Lower leg skin (tissue), 4 donors: ENCODE measurements at regions not wholly inside any gene's neighbourhood (a gene's known extent, or its start where the extent isn't known, plus 50 kb on each side); places are given as distances from the start of the nearest gene placed in this dataset.

Experiments
- DNase-seq, 2 donors: peaks; one replicate each; pipeline ENCODE4 v3.0.0-alpha.2; 2019; ENCODE audit warnings: low spot score in 2 of 2
- H3K4me3 ChIP-seq: fragments of 200-600 bp; sonication (generic); 2 replicates; pipeline ENCODE4 v1.5.1; 2017; ENCODE audit warnings: mild to moderate bottlenecking, low read depth; ENCODE audit not compliant: poor library complexity, severe bottlenecking
- POLR2A ChIP-seq, 2 donors: fragments of 450-650 bp; IDR thresholded peaks; one replicate each; pipeline ENCODE4 v1.6.1; 2016 to 2017; ENCODE audit warnings: antibody characterized with exemption in 2 of 2, mild to moderate bottlenecking in 1 of 2, moderate library complexity in 1 of 2
- WGBS, 2 donors: methylation state at CpG; one replicate each; pipeline ENCODE4 v1.1.5; 2018; 5-methylcytosine and 5-hydroxymethylcytosine counted together
- intact Hi-C: fragments of 100-400 bp; cut with DNase I; formaldehyde crosslinking; loops from one replicate; pipeline ENCODE4 v1.15.0; 2023; ENCODE audit warnings: low total_unique reads
- TF ChIP-seq, protein P1 (sequence below), 3 donors: fragments of 450-650 bp; IDR thresholded peaks; one replicate each; pipeline ENCODE4 v1.5.1; 2016; ENCODE audit warnings: antibody characterized with exemption in 3 of 3, mild to moderate bottlenecking in 3 of 3, moderate library complexity in 2 of 3

DNA sequence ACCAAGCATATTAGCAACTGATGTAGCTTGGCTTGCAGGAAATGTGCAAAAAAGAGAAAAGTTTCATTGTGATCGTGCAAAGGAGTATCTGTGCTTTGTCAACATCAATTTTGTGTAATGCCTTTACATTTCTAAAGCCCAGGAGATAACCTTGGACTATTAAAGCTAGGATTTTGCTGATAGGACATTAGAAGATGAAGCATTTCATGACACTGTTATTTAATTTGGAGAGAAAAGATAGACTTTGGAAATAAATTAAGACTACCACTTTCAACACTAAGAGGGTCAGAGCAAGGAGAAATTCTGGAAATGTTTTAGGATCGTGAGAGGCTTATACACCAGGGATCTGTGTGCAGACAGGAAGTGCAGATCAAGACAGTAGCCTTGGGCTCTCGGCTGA, 120.6 kb upstream of the MID1 start:
- TF ChIP-seq, protein P1, sequence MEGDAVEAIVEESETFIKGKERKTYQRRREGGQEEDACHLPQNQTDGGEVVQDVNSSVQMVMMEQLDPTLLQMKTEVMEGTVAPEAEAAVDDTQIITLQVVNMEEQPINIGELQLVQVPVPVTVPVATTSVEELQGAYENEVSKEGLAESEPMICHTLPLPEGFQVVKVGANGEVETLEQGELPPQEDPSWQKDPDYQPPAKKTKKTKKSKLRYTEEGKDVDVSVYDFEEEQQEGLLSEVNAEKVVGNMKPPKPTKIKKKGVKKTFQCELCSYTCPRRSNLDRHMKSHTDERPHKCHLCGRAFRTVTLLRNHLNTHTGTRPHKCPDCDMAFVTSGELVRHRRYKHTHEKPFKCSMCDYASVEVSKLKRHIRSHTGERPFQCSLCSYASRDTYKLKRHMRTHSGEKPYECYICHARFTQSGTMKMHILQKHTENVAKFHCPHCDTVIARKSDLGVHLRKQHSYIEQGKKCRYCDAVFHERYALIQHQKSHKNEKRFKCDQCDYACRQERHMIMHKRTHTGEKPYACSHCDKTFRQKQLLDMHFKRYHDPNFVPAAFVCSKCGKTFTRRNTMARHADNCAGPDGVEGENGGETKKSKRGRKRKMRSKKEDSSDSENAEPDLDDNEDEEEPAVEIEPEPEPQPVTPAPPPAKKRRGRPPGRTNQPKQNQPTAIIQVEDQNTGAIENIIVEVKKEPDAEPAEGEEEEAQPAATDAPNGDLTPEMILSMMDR (IDR thresholded peaks at IDR 0.05): no peak
- no peak for TF ChIP-seq POLR2A (IDR thresholded peaks at IDR 0.05)
- no peak for DNase-seq
- 47 to 48% methylated on average over 3 of the region's 3 CpGs for WGBS, 2 donors
- intact Hi-C loops: no loop called here
- no peak overlapping the region for H3K4me3 ChIP-seq

DNA sequence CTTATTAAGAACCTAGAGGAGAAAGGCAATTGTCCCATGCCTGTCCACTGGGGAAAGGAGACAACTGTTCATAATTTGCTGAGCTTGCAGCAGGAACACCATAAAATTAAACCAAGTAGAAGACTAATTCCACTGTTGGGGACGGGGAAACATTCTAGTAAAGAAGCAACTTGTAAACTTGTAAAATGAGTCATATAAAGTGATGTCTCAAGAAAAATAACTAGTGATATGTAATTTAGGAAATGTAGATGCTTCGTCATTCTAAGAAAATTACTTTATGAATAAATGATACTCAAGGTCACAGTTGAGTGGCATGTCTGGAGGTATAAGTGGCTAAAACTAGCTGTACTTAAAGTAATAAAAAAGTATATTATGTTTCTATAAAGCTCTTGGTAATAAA, 121.2 kb upstream of the MID1 start:
- intact Hi-C loops: no loop called here
- no peak for DNase-seq
- 60 to 67% methylated on average over 2 of the region's 2 CpGs for WGBS, 2 donors
- H3K4me3 ChIP-seq: no peak overlapping the region
- TF ChIP-seq POLR2A (IDR thresholded peaks at IDR 0.05): no peak
- TF ChIP-seq, protein P1 (IDR thresholded peaks at IDR 0.05): no peak

DNA sequence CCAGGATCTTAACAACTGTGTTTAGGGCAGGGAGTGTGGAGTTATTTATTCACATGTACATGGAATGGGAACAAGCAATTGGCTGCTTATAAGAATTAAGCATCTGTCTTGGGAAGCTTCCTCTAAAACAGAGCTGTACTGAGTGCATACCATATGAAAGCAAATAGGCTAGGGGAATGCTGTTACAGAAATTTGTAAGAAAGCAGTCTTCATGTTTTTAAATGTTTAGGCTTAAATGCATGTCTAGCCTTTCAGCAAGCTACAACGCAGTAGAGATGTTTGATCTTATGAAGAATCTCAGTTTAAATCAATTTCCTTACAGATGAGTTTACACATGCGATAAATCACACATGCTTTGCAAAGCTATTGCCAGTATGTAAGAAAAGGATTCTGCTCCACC, 123.1 kb upstream of the MID1 start:
- DNase-seq: no peak
- no peak overlapping the region for H3K4me3 ChIP-seq
- no peak for TF ChIP-seq POLR2A (IDR thresholded peaks at IDR 0.05)
- TF ChIP-seq, protein P1 (IDR thresholded peaks at IDR 0.05): no peak
- intact Hi-C loops: no loop called here
- WGBS, 2 donors: 85 to 92% methylated on average over 2 of the region's 2 CpGs

DNA sequence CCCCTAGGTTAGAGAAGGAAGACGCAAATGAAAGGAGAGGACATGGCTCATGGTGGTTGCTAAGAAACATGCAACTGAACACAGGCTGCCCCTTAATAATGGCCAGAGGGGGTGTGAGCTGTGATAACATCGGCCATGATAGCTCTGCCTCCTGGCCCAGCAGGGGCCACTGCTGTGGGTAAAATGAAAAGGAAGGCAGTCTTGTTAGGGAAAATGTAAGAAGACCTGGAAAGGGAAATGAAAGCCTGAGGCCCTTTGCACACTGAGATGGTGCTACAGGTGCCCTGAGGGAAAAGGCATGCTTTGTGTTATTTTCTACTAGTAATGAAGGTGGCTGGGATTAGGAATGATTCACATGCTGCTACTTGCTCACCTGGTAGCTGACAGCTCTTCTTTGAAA, 123.6 kb upstream of the MID1 start:
- no peak overlapping the region for H3K4me3 ChIP-seq
- TF ChIP-seq, protein P1 (IDR thresholded peaks at IDR 0.05): no peak
- no peak for TF ChIP-seq POLR2A (IDR thresholded peaks at IDR 0.05)
- no peak for DNase-seq
- 67 to 76% methylated on average over 2 of the region's 2 CpGs for WGBS, 2 donors
- intact Hi-C loops: no loop called here

DNA sequence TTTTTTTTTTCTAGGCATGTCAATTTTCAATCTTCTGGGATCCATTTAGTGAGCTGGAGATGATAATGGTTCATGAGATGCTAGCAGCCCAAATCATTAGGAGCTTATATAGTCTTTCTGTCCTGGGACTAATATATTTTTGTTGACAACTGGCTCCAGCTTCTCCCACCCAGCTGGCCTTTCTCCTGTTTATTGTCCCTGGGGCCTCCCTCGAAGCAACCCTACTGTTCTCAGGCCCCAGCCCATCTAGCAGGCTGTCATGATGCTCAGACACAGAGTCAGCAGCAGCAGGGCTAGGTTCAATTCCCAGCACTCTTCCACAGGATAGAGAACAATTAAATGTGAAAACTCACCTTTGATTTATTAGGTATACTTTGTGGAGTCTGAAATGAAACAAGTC, 127.6 kb upstream of the MID1 start:
- intact Hi-C loops: no loop called here
- WGBS, 2 donors: 35 to 63% methylated on average over 1 of the region's 1 CpG
- no peak overlapping the region for H3K4me3 ChIP-seq
- DNase-seq: no peak
- TF ChIP-seq, protein P1 (IDR thresholded peaks at IDR 0.05): no peak
- no peak for TF ChIP-seq POLR2A (IDR thresholded peaks at IDR 0.05)

DNA sequence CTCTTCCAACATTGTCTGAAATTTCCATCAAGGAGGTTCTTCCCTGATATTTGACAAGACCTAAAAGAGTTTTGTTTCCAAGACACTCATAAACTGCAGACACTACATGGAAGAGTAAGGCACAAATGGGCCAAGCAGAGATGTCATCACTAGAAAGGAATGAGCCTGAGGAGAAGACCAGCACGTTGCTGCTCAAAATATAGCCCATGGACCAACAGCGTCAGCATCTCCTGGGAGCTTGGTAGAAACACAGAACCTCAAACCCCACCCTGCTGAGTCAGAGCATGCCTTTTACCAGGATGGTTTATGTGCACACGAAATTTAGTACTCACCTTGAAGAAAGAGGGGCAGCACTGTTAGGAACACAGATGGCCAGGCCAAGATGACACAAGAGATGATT, 128.7 kb upstream of the MID1 start:
- 36 to 44% methylated on average over 3 of the region's 3 CpGs for WGBS, 2 donors
- intact Hi-C loops: no loop called here

More for the DNA sequence above, 128.7 kb upstream of the MID1 start:
- H3K4me3 ChIP-seq: no peak overlapping the region
- DNase-seq: no peak
- no peak for TF ChIP-seq POLR2A (IDR thresholded peaks at IDR 0.05)
- TF ChIP-seq, protein P1 (IDR thresholded peaks at IDR 0.05): no peak
